GM21526 (cell line): ENCODE measurements at regions not wholly inside any gene's neighbourhood (a gene's known extent, or its start where the extent isn't known, plus 50 kb on each side); places are given as distances from the start of the nearest gene placed in this dataset.

ENCODE experiments used
- ATAC-seq: cut with Tn5 transposase; IDR thresholded peaks from one replicate; pipeline ENCODE4 v1.9.1; 2021; ENCODE audit warnings: moderate library complexity; ENCODE audit not compliant: unreplicated experiment, low FRiP score

DNA sequence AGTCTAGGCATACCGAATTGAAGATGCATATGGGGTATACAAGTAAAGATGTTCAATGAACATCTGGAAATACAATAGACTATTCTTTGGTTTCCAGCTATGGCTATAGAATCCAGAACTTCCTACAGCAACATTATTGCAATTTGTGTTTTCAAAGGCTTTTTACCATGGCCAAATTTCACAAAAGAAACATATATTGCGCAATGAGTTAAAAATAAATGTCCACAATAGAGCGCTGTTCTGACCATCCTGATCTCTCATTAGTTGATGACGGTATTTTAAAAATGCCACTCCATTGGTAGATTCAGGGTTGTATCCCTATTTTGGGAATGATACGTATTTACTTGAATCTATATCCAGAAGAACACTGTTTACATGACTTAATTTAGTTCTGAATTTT lies 139.2 kb downstream of the LINC00632 start:
- no peak for ATAC-seq

DNA sequence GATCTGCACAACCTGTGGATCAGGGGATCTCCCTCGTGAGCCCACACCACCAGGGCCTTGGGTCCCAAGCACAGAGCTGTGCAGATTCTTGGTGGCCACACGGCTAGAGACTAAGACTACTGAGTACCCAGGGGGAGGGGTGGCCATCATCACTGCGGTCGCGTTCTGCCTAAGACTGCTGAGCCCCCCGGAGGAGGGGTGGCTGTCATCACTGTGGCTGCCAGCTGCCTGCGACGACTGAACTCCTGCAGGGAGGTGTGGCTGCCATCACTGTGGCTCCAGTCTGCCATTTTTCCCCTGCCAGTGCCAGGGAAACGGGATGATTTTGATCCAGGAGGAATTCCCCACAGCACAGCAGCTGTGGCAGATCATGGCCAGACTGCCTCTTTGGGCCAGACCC lies 141.7 kb upstream of the SPANXB1 start:
- ATAC-seq = no peak

DNA sequence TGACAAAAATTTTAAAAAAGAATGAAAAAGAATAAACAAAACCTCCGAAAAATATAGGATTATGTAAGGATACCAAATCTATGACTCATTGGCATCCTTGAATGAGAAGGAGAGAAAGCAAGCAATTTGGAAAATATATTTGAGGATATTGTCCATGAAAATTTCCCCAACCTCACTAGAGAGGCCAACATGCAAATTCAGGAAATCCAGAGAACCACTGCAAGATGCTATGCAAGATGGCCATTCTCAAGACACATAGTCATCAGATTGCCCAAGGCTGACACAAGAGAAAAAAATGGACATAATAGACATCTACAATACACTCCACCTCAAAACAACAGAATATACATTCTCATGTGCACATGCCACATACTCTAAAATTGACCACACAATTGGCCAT lies 135.9 kb upstream of the SPANXB1 start:
- ATAC-seq = no peak

DNA sequence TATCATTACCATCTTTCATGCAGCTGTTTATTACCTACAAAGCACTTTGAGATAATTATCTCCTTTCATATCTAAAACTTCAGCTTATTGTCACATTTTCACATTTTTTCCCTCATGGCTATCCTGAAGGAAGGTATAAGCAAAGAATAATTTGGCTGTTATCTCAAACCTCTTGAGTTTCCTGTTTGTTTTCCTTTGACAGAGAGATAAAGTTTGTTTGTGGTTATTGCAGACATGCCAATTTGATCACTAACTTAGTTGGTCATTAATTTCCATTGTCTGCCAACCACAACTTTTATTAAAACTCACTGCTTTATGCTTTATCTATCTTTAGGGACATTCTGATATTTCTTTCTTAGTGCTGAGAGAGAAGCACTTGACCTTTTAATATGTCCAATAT lies 89.8 kb upstream of the SPANXB1 start:
- ATAC-seq = no peak

DNA sequence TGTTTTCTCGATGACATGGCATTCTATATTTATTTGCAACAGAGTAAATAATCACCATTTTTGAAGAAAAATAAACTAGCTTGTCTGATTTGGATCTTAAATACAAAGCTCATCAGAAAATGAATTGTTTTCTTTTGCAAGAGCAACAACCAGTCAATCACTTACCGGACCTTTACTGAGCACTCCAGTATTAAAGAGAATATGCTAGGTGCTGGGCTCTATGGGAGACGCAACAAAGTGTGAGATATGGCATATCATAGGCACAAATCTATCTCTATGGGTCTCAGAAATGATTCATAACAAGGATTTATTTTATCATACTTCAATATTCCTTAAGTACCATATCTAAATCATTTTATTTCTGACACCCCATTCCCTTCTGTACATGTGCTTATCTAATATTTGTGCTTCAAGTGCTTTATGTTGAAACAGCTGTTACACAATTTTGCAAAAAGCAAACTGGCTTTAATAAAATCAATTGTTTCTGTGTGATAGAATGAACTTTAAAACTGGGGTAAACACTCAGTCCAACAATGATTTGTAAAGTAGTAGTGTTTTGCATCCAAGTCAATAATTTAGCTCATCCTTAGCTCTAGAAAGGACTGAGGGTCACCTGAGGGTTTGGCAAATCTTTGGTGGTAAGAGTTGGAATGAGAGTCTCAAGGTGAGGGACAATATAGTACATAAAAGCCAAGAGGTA lies 88.4 kb upstream of the SPANXB1 start:
- ATAC-seq = no peak

DNA sequence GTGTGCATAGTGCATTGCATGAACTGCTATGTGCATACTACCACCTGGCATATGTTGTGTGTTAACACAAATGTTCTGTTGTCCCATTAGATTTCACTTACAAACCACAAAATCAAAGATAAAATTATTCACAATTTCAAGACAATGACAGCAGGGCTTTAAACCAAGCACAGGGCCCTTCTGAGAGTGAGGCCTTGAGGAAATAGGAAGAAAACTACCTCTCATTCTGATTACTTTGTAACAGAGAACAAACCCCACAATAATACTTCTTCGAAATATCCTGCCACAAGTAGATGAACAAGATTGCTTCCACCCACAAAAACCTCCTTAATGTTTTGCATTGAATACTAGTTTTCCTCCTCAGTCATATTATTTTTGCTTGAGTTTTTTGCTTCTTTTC lies 85.5 kb upstream of the SPANXB1 start:
- no peak for ATAC-seq

DNA sequence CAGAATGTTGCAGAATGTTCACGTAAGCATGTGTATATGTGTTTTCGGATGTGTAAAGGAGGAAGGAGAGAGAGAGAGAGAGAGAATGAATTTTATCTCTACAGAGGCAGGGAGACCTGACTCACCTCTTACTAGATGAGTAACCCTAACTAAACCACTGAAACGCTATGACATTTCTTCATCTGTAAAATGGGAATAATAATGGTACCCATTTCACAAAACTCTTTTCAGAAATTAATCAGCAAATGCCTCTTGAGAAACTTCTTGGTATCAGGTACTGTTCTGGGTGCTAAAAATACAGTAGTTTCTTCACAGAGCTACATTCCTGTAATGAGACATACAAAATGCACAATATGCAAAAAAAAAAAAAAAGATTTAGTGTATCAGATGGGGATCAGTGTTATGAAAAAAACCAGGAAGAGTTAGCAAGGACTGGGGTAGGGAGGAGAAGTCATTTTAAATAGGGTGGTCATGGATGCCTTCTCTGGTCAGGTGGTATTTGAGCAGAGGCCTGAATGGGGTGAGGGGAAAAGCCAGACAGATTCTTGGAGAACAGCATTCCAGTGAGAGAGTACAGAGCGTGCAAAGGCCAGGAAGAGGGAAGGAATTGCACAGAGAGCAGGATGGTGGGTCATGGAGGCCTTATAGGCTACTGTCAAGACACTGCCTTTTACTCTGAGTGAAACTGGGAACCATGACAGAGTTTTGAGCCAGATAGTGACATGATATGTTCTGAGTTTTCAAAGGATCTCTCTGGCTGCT lies 84.9 kb upstream of the SPANXB1 start:
- ATAC-seq = no peak

DNA sequence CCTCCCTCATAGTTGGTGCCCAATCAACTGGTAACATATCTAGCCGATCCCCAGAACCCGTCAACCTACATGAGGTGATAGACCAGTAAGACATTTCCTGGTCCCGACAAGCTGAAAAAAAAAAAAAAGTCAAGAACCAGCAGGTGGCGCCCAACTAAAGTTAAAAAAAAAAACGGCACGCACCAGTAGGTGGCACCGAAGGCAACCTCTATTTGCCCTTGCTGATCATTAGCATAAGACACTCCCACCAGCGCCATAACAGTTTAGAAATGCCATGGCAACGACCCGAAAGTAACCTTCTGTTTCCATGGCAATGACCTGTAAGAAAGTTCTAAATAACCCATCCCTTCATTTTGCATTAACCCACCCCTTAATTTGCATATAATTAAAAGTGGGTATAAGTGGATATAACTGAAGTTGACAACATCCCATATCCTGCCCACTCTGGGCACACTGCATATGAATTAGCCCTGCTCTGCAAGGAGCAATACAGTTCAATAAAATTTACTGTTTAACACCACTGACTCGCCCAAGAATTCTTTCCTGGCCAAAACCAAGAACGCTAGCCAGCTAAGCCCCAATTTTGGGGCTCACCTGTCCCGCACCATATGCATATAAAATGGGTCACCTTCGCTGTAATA lies 83.9 kb upstream of the SPANXB1 start:
- ATAC-seq = peak; percentile 84

DNA sequence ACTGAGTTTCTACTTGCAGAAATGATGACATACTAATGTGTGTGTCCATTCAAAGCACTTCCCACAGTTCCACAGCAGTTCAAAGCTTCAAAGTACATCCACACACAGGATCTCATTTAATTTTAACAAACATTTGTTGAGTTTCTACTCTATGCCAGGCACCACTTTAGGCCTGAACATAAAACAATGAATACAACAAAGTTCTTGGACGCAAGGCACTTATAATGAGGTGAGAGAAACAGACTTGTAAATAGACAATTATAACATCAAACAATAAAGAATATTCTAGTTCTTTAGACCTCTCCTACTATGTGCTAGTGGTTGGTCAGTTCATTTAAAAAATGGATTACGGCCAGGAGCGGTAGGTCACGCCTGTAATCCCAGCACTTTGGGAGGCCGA lies 82.0 kb upstream of the SPANXB1 start:
- ATAC-seq = no peak

DNA sequence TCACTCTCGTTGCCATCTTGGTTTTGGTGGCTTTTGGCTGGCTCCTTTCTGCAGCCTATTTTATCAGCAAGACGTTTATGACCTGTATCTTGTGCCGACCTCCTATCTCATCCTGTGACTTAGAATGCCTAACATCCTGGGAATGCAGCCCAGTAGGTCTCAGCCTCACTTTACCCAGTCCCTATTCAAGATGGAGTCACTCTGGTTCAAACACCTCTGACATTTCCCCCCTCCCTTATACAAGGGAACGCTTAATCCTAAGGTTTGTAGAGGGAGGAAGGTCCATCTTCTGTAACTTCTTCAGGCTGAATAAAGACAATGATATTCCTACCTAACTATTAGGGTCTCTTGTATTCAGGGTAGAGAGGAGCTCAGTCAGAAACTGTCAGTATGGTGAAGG lies 79.3 kb upstream of the SPANXB1 start:
- ATAC-seq = no peak

DNA sequence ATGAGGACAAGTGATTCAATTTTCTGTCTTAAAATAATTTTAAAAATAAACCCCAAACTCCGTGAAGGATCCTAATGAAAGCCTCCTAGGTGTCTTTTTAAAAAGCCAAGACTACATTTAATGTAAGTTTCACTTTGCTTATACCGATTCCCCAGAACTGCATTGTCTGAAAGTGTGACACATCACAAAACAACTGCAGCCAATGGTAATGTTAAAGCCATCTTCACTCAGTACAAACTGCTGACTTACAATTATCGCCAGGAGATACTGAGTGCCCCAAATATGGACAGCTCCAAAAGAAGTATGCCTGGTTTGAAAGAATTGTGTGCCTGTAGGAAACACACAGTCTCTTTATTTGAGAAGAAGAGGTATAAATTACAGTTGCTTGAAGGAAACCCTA lies 73.7 kb upstream of the SPANXB1 start:
- ATAC-seq = no peak

DNA sequence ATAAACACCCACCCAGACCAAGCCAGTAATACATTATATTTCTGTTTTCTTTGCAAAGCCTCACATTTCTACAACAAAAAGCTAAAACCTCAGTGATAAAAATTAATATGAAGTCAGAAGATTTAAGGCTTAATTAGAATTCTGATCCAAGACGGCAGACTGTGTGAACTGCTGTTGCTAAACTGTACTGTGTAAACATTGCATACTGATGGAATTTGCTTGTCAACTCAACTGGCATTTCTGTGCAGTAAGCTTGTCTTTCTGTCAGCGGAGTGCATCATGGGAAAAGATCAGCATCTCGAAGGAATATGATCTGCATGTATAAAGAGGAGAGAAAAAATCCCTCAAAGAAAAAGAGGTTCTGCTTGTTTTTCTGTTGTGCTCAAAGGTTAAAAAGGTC lies 69.4 kb upstream of the SPANXB1 start:
- ATAC-seq = no peak

DNA sequence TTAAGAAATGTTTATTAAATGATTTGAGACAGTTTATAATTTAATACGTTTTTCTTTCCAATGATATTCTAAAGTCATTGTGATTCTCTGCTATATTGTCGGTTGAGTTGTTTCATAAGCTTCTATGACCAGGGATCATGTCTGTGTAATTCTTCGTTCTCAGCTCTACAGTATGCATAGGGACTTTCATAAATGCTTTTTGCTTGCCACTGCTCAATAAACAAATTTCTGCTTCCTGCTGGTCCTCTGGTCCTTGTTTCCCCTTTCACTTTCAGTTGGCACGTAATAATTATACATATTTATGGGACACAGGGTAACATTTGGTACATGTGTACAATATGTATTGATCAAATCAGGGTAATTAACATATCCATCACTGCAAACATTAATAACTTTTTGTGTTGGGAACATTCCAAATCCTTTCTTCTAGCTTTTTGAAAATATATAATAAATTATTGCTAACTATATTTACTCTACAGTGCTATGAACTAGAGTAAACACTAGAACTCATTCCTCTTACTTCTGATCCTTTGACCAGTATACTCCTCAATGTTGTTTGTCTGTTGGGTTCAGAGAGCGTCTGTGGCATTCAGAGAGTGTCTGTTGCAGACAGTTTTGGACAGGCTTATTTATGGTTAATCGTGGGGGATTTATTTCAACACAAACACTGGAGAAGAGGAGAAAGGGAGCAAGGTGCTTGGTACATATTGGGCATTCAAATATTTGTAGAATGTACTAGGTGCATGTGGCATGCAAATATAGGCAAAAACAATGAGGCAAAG lies 68.3 kb upstream of the SPANXB1 start:
- ATAC-seq = no peak

DNA sequence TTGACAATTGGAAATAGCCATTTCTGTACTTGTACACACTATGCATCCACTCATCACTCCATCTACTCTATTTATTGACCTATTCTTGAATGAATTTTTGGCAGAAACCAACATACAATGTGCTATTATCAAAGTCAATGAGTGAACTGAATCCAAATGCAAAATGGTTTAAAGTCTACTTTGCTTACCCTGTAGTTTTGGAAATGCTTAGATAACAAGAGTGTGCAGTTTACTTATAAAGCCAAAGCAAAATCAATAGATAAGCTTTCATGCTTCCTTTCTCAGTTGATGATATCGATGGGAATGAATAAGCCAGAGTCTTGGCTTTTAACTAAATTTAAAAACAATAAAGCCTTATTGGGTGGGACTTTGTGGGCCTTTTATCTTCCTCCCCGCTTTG lies 58.9 kb upstream of the SPANXB1 start:
- ATAC-seq = no peak

DNA sequence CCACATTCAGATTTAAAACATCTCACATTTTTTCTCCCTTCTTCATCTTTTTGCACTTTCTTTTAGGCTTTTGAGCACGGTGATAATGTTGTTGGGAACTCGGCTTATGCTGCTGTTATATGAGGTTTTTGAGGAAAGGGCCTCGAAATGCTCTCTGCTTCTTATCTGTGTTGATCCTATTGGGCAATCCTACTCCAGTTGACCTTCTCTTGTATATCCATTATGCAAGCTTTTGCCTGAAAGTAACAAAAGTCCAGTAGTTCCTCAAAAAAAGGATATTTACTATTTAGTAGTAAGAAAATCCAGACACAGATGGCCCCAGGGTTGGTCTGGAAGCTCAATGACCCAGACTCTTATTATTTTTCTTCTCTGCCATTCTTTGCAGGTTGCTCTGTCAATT lies 57.7 kb upstream of the SPANXB1 start:
- no peak for ATAC-seq

DNA sequence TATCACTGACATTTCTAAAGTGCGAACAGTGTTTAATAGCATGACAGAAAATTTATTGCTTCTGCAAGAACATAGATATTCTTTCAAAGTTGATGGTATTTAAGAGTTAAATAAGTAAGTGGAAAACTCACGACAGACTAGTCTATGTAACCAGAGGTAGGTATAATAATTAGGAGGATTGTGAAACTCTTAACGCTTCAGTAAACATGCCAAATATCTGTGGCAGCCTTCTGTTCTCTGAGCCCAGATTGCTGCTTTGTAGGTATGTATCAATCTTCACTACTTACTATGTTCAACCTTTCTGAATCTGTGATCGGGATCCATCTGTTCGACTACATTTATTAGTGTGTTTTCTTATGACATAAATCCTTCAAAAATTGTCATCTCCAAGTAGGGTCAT lies 53.6 kb upstream of the SPANXB1 start:
- no peak for ATAC-seq

DNA sequence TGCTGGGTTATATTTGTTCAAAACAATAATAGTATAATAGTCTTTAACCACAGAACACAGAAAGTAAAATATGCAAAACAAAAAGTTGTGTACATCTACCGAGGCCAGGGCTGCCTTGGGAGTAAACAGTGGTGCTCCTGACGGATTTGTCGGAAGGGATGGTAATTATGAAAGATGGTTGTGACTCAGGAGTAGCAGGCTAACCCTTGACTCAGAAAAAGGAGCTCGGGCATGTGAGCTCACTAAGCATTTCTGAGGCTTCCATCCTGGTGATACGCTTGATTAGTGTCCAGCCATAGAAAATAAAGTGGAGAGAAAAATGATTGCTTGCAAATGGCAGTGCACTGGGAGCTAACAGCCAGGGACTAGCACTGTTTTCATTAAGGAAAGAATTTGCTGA lies 53.2 kb upstream of the SPANXB1 start:
- no peak for ATAC-seq
